Amniotic epithelial cell (primary cell): ENCODE measurements at regions not wholly inside any gene's neighbourhood (a gene's known extent, or its start where the extent isn't known, plus 50 kb on each side); places are given as distances from the start of the nearest gene placed in this dataset.
A peak's percentile ranks its signal among the peaks of the same experiment; 100 is the strongest.
"Not testable (repeated sequence)": the region's sequence is repeated elsewhere in the genome, so short reads cannot be mapped to it uniquely, and the experiment has no call there.

Experiments
- DNase-seq: peaks from one replicate; pipeline ENCODE4 v3.0.0-alpha.2; 2010; ENCODE audit warnings: low read depth

DNA sequence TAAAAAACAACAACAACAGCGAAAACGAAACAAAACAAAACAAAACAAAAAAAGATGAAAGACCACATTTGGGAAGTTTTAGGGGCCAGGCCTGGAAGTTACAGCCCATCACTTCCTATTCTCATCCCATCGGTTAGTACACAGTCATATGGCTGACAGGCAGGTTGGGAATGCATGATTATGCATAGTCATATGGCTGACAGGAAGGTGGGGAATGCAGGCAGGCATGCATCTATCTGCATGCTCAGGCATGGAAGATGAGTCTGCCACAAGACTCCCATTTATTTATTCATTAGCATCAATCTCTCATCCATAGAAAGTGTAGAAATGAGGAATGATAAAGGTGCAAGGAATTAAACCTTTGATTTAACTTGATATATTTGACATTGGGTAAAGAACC, 325.3 kb upstream of the MEX3C start:
- DNase-seq, result no peak

- DNase-seq, result no peak
Observed at GRCh38 chr18:51523671-51524070, 326.2 kb upstream of the MEX3C start.

DNA sequence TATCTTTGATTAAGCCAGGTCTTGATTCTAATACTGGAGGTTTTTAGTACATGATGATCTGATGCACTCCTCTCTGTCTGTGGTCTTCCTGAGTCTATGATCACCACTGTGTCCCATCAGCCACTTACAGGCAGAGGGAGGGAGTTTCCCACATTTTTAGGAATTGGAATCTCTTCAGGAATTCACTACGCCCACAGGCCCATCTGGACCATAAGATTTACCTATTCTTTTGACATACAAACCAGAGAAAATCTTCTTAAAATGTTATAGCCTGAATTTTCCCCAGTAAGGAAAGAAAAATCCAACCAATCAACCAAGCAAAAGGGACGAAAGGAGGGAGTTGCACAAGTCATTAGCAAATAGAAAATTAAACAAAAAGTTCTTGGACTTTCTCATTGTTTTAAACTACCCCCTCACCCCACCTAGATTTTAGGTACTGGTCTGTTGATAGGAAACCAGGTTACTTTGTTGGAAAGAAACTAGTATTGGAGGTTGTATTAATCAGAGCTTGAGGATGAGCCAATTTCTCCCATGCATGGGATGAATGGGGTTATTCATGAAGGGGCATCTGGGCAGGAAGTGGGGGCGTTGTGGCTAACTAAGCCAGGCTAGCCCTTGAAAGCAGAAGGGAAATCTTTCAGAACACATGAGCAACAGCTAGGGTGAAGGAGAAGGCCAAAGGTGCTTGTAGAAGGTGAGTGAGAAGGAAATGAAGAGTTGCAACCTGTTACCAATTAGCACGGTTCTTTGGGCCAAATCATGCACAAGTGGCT, 328.2 kb upstream of the MEX3C start:
- no peak for DNase-seq

- DNase-seq, result no peak
Observed at GRCh38 chr18:51527826-51528225, 330.3 kb upstream of the MEX3C start.

GRCh38 chr18:51531501-51531900, 334.0 kb upstream of the MEX3C start:
- DNase-seq, result no peak

DNA sequence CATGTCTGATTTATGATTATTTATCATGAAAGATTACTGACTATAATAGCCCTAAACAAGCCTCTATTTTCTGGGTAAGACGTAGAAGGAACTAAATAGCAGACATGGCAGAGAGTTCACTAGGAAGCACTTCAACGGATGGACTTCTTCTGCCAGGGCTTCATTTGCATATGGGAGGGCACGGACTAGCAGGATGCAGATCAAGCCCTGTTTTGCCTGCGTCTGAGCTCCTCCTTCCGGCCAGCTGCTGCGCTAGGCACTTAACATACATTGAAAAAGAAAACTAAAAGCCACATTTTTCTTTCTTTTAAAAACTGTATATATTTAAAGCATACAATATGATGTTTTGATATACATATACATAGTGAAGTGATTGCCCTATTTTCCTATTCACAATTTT, 340.0 kb upstream of the MEX3C start:
- peak; percentile 48 for DNase-seq

- DNase-seq, result no peak
Observed at GRCh38 chr18:51540562-51540961, 343.1 kb upstream of the MEX3C start.

- DNase-seq, result no peak
Observed at GRCh38 chr18:51541230-51541629, 343.7 kb upstream of the MEX3C start.

DNA sequence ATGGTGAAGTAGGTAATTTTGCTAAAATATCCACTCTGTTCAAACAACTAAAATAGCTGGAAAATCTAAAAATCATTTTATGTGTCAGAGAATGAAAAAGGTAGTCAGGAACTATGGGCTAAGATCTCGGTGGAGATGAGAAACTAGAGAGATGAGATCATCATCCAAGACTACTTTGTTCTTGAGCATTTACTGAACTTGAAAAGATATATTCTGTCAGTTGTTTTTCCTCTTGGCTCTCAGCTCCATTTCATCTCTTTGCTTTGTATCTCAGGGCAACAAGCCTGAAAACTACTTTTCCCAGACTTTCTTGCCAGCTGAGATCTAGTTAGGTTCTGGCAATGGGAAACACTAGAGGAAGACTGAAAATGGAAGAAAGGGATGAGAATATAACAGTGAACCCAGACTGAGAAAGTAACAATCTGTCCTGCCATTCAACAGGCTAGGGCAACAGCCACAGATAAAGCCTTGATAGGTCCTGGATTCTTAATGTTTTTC, 346.2 kb upstream of the MEX3C start:
- no peak for DNase-seq

GRCh38 chr18:51545446-51545845, 348.0 kb upstream of the MEX3C start:
- DNase-seq, result no peak

DNA sequence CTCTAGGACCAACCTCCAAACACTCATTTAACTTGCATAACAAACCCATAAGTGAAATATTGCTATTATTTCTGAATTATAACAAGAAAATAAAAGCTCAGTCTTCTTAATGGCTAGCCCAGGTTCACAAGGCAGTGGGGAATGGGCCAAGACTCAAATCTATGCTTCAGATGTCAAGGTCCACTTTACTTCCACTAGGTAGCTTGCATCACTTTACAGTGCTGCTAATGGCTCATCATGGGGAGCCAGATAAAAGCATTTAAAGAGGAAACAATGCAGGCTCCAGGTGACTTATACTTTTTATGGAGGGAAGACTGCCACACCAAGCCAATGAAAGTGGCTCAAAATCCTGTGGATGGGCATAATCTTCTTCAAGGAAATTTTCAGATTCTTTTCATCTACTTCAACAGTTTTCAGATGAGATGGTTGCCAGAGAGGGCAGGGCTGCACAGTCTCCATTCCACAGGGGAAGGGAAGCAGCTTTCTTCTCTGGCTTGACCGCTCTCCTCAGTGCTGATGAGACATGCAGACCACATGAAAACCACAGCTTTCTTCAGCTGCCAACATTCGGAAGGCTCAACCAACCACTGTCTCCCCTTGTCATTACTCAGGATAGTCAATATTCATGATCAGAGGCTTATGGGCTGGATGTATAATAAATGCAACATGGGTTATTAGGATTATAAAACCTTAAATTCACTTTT, 361.9 kb upstream of the MEX3C start:
- peak; percentile 8 for DNase-seq

DNA sequence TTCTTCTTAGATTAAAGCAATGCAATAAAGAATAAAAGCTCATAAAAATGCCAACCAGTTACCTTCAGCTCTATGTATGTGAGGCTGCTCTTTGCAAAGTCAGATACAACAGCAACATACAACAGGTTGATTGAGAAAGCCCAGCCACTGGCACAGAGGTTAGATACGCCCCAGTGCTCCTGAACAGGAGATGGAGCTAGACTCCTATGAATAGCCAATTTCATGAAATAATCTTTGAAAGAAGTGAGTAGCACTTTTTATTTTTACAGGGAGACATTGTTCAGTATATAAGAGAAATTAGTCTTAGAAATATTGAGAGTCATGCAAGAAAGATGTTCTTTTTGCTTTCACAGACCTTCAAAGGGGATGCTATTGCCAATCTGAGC, 362.4 kb upstream of the MEX3C start:
- no peak for DNase-seq

DNA sequence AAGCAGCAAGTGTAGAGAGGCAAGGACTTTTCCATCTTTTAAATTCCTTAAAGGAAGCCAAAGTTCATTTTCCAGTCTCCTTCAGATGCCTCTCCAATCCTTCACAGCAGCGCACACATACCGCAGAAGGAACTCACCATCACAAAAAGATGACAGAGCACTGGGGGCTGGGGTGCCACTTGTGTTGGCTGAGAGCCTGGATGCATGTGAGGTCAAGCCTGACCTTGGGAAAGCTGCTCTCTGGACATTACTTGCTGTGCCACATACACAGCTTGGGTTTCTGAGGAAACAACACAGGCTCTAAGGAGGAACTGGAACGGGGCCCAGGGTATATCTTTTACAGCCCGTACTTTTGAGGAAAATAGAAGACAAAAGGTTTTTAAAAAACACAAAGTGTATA, 364.3 kb upstream of the MEX3C start:
- DNase-seq, result peak; percentile 27

DNA sequence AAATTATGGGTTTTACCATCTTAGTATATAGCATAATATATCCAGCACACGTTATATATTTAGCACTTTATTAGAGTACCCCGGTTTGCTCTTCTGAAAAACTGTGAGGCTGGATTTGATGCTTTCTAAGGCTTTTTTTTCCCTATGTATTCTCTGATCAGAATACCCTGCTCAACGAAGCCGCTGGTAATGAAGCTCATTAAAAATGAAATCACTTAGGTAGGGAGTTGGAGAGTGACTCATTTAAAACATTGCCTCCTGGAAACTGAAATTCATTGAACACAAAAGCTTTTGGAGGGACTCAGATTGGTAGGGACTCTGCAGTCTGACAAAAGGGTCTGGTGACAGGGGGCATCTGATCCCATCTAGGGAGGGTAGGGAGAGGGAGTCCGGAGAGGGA, 365.4 kb upstream of the MEX3C start:
- no peak for DNase-seq

- DNase-seq, result no peak
Observed at GRCh38 chr18:51563396-51563795, 365.9 kb upstream of the MEX3C start.

DNA sequence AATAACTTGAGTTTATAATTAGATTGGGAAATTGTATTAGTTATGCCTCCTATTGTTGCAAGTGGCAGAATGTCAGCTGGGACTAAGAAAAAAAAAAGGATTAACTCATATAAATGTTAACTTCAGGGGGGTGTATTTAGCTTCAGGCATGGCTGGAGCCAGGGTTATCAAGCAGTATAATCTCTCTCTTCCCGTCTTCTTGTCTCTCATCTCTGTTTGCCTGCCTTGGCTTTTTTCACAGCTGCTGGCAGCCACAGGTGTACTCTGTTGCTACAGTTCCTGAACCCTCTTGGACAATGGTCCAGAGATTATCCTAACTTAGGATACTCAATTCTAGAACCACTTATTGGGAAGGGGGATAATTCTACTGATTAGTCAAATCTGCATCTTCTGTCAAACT, 370.7 kb upstream of the MEX3C start:
- DNase-seq, result no peak

DNA sequence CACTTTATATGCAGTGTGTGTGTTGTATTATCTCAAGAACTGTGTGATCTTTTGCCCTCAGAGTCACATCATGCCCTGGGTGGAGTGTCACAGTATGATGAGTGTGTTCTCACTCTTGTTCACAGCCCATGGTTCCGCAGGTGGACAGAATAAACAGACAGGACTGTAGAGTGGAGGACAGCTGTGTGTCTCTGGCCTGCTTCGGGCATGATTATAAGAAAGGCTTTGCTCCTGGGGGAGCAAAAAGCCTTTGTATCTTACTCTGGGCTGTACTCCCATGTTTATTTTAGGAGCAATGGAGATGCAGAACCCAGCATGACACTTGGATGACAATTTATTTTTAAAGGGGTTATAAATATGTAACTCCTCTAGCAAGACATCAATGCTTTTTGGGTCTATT, 371.7 kb upstream of the MEX3C start:
- DNase-seq, result no peak

GRCh38 chr18:51569561-51569960, 372.1 kb upstream of the MEX3C start:
- no peak for DNase-seq

- DNase-seq, result not testable (repeated sequence)
Observed at GRCh38 chr18:51570071-51570470, 372.6 kb upstream of the MEX3C start.

- not testable (repeated sequence) for DNase-seq
Observed at GRCh38 chr18:51573886-51574285, 376.4 kb upstream of the MEX3C start.

DNA sequence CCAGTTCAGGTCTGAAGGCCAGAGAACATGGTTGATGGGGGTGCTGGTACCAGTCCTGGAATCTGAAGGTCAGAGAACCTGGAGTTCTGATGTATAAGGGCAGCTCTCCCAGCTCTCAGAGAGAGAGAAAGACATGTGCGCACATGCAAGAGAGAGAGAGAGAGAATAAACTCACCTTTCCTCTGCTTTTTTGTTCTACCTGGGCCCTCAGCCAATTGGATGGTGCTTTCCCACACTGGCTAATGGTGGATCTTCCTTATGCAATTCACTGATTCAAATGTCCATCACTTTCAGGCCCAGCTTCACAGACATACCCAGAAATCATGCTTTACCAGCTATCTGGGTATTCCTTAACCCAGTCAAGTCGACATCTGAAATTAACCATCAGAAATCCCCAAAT, 377.7 kb upstream of the MEX3C start:
- no peak for DNase-seq

DNA sequence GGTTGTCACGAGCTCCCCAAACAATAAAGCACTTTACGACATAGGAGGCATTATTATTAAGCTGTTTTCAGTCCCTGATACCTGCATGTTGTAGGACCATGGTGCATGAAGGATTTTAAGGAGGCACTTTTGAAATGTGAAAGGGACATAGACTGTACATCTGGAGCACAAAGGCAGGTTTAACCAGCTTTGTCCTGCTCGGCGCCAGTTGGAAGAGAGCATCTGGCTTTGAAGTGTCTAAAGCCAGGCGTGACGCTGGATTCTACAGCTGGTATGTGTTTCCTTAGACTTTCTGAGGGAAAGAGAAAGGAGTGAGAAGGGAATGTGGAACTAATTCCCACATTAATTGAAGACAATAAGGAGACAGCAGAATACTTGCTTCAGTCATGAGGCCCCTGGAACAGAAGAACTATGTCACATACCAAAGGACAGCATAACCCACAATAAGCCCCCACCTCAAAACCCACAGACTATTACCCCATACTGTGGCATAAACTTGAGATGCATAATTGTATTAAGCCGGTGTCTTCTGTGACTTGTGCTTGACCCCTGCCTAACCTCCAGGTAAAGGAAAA, 381.0 kb upstream of the MEX3C start:
- no peak for DNase-seq

GRCh38 chr18:51580580-51580979, 383.1 kb upstream of the MEX3C start:
- DNase-seq, result no peak
